ENCODE measurements at regions not wholly inside any gene's neighbourhood (a gene's known extent, or its start where the extent isn't known, plus 50 kb on each side); places are given as distances from the start of the nearest gene placed in this dataset.

DNA sequence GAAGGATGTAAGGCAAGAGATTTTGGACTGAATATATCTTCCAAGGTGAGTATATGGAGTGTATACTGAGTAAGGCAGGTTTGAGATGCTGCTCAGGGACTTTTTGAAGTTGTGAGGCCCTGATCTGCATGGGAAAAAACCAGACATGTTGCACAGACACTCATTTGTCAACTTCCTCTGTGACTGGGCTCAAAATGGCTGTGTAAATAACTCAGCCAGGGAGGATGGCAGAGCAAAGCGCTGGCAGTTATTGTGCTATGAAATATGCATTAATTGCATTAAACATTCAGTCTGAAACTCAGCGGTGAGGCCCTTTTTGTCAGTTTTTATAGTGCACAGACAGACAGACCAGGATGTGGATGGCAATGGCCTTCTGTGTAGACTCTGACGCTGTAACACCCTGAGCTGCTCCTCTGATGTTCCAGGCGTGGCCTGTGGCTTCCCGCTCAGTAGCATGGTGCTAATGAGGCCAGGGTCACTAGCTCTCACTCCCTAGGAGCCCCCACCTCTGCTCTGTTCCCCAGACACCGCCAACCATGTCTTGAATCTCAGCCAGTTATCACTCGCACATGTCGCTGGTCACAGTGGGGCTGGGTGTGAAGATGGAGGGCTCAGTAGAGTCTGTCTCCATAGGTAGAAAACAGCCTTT lies 307.0 kb upstream of the PROX1 start:
- TF ChIP-seq, protein P1, sequence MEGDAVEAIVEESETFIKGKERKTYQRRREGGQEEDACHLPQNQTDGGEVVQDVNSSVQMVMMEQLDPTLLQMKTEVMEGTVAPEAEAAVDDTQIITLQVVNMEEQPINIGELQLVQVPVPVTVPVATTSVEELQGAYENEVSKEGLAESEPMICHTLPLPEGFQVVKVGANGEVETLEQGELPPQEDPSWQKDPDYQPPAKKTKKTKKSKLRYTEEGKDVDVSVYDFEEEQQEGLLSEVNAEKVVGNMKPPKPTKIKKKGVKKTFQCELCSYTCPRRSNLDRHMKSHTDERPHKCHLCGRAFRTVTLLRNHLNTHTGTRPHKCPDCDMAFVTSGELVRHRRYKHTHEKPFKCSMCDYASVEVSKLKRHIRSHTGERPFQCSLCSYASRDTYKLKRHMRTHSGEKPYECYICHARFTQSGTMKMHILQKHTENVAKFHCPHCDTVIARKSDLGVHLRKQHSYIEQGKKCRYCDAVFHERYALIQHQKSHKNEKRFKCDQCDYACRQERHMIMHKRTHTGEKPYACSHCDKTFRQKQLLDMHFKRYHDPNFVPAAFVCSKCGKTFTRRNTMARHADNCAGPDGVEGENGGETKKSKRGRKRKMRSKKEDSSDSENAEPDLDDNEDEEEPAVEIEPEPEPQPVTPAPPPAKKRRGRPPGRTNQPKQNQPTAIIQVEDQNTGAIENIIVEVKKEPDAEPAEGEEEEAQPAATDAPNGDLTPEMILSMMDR (IDR thresholded peaks at IDR 0.05): no peak
- no peak for TF ChIP-seq EP300 (IDR thresholded peaks at IDR 0.05)
